GM18870 (cell line): ENCODE measurements at regions not wholly inside any gene's neighbourhood (a gene's known extent, or its start where the extent isn't known, plus 50 kb on each side); places are given as distances from the start of the nearest gene placed in this dataset.
"Not testable (repeated sequence)": the region's sequence is repeated elsewhere in the genome, so short reads cannot be mapped to it uniquely, and the experiment has no call there.

Experiments
- ATAC-seq: cut with Tn5 transposase; IDR thresholded peaks from one replicate; pipeline ENCODE4 v1.9.1; 2021; ENCODE audit warnings: moderate library complexity; ENCODE audit not compliant: unreplicated experiment

DNA sequence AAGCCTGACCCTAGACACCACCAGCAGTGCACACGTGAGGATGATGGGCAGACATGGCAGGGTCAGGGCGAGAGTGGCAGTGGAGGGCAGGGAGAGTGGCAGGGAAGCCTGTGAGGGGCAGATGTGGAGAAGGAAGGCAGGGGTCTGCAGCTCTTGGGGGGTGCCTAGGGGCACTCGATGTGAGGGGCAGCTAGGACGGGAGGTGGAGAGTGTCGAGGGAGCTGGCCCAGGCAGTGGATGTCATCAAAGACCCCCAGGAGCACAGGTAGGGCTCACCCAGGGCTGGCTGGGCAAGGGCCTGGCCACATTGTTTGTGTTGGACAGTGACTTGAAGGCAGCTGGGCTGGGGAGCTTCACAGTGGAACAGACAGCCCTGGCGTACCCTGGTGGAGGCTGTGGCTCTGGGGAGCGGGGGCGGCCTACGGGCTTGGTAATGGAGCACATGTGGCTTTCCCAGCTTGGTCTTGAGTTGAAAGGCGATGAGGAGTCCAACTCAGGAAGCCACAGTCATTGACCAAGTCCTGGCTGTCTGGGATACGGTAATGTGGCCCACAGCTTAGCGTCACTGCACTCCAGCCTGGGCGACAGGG lies 87.1 kb downstream of the RTP5 start:
- no peak for ATAC-seq

DNA sequence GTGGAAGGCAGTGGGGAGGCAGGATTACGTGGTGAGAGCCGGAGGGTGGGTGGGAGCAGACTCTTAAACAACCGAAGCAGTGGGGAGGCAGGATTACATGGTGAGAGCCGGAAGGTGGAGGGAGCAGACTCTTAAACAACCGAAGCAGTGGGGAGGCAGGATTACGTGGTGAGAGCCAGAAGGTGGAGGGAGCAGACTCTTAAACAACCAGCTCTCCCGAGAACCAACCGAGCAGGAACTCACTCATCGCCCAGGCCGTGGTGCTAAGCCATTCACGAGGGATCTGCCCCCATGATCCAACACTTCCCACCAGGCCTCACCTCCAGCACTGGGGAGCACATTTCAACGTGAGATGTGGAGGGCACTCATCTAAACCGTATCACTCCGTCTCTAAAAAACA lies 87.7 kb downstream of the RTP5 start:
- ATAC-seq, result no peak

GRCh38 chr2:241958818-241959545 lies 89.5 kb downstream of the RTP5 start:
- no peak for ATAC-seq

DNA sequence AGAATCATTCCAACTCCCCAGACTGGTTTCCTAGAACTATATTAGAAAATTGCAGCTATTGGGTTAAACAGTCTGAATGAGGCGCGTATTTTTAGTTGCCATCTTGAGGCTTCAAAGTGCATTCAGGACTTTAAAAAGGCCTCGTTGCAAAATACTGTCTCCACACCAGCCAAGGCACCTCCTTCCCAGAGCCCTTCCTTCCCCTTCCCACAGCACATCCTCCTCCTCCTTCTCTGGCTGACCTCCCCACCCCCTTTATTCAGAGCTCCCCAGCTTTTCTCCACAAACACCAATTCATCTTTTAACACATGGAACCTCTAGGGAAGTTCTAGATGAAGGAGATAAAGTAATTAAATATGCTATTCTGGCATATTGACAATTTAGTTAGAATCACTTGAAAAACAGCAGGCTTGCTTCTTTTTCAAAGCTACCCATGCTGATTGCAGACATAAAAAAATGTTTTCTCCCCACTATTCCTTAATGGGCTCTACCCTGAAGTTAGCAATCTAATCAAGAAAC lies 90.3 kb downstream of the RTP5 start:
- ATAC-seq, result no peak

- no peak for ATAC-seq
These were observed 91.9 kb downstream of the RTP5 start for GRCh38 chr2:241961454-241961853.

- no peak for ATAC-seq
These were observed 94.6 kb downstream of the RTP5 start for GRCh38 chr2:241964133-241964532.

GRCh38 chr2:241965931-241966412 lies 96.4 kb downstream of the RTP5 start:
- ATAC-seq, result peak; percentile 71

DNA sequence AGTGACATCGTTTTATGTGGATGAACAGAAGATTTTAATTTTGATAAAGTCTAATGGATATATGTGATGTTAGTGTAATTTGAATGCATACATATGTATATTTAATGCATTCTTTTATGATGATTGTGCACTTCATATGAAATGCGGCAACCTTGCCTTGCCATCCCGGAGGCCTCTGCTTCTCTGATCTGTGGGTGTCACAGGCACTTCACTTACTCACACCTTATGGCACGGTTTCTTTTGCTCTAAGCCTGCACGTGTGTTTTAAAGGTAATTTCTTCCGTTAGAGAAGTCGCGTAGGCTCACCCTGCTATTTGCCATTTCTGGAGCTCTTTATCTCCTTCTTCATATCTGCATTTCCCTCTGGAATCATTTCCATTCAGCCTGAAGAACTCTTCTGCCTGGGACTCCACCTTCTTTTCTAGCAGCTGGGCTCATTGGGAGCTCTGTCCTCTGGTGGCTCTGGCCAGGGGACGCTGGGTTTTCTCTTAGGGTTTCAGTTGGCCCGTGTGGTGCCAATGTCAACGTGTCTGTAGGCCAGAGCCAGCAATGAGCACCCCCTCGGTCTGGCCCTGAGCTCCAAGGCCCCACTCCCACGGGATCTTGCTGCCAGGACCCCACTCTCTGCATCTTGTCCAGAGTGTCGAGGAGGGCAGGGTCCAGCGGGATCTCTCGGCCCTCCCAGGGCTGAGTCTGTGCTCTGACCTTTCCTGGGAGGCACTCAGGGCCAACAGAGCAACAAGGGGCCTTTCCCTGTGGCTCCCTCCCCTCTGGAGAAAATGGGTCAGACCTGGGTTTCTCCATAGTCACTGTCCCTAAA lies 97.3 kb downstream of the RTP5 start:
- no peak for ATAC-seq

DNA sequence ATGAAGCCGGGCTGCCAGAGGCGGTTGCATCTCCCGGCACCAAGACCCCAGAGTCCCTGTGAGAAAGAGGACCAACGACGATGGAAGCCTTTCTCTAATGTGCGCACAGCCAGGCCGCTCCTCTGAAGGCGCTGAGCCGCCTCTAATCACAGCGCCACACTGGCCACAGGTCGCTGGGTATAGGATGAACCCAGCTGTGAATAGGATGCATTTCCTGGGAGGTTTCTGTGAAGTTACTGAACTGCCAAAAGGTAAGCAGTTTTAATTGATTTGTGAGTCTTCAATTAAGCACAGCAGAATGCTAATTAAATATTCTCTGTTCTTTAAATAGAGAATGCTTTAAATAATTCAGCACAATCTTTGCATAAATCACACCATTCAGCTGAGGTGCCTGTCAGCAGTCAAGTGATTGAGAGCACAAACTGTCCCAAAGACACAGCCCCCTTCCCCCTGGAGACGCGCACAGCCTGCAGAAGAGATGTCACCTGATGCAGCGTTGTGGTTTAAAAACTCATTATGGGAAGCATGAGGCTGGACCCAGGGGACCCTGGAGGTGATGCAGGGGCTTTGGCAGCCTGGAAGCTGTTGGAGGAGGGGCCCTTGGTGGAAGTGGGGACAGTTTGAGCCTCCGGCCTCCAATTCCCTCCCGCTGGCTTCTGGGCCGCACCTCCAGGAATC lies 98.1 kb downstream of the RTP5 start:
- ATAC-seq, result no peak

- ATAC-seq, result no peak
These were observed 98.9 kb downstream of the RTP5 start for GRCh38 chr2:241968417-241968816.

GRCh38 chr2:241969182-241969581 lies 99.7 kb downstream of the RTP5 start:
- not testable (repeated sequence) for ATAC-seq

DNA sequence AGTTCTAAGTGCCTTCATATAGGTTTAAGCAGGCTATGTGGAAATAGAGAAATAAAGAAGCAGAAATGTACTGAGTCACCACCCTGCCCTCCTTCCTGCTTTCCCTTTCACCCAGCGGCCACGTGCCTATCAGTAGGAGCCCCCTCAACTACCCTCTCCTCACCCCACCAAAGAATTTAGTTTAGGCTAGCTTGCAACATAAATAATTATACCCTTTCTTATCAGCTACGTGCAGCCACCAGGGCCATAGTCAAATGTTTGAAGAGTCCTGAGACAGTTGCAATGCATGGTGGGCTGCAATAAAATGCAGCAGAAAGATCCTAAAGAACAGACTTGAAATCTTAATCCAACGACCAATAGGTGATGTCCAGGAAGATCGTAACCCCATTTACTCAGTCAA lies 101.2 kb downstream of the RTP5 start:
- ATAC-seq, result no peak

- ATAC-seq, result no peak
These were observed 104.6 kb downstream of the RTP5 start for GRCh38 chr2:241974096-241974495.

DNA sequence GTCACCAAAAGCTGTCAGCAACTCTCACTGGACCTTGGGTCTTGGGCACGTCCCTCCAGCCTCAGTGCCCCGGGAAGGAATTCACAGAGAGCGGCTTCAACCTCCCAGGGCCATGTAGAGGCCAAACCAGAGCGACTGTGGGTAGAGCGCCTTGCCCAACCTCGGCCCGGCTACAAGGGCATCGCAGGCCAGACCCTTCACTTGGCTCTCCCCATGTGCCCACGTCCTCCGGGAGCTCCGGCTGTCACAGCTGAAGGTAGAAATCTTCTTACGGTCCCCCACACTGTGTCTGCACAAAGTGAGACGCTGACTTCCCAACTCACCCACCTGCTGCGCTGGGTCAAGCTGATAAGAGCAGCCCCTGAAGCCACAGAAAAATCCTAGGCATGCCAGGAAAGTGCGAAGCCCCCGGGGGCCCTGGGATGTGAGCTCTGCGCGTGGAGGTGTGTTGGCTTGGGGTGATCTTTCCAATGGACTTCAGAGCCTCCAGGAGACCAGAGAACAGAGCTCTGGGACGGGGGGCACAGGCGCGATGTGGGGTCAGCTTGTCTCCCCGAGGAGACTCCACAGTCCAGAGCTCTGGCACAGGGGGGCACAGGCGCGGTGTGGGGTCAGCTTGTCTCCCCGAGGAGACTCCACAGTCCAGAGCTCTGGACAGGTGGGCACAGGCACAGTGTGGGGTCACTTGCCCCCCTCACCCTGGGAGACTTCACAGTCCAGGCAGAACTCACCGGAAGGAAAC lies 105.5 kb downstream of the RTP5 start:
- ATAC-seq, result no peak

- no peak for ATAC-seq
These were observed 106.2 kb downstream of the RTP5 start for GRCh38 chr2:241975593-241976284.

- ATAC-seq, result no peak
These were observed 106.8 kb downstream of the RTP5 start for GRCh38 chr2:241976296-241976695.

GRCh38 chr2:241977557-241978300 lies 108.2 kb downstream of the RTP5 start:
- no peak for ATAC-seq

- ATAC-seq, result no peak
These were observed 109.1 kb downstream of the RTP5 start for GRCh38 chr2:241978670-241979069.

DNA sequence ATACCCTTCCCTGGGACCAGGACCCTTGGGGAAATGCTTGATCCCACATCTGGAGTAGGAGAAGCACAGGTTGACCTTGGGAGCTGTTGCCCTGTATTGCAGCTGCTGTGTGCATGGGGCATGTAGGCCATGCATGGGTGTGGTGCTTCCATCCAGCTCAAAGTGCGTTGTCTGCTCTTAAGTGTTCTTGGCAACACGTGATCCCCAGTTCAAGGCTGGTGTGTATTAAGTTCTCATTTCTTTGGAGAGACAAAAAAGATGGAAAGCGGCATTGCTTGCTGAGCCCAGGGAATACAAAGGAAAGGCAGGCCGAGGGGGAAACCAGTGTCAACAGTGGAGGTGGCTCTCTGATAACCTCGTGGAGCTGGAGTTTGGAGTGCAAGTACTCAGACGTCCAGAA lies 110.7 kb downstream of the RTP5 start:
- ATAC-seq, result no peak
